GM19025 (cell line): ENCODE measurements at regions not wholly inside any gene's neighbourhood (a gene's known extent, or its start where the extent isn't known, plus 50 kb on each side); places are given as distances from the start of the nearest gene placed in this dataset.

Experiments
- ATAC-seq: cut with Tn5 transposase; IDR thresholded peaks from one replicate; pipeline ENCODE4 v1.9.1; 2021; ENCODE audit warnings: mild to moderate bottlenecking, low read depth, moderate library complexity; ENCODE audit not compliant: unreplicated experiment

DNA sequence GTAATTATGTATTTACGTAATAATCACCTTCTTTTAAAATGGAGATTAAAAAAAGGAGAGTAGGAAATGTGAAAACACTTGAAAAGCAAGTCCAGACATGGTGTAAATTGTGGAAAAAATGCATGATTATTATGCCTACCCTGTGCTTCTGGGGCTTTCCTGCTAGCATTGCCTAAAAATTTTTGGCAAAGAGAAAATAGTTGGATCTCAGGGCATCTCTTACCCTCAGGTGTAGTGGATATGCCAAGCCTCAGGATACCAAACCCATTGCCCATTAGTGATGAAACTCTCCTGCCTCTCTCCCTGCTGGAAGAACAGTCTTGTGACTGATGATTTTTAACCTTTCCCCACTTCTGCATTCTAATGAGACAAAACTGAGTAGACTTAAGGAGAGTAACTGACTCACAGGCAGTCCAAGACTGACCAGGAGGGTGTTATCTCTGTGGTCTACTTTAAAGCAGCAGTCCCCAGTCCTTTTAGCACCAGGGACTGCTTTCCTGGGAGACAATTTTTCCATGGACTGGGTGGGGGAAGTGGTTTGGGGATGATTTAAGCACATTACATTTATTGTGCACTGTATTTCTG lies 174.6 kb downstream of the ZNF330 start:
- ATAC-seq = no peak

DNA sequence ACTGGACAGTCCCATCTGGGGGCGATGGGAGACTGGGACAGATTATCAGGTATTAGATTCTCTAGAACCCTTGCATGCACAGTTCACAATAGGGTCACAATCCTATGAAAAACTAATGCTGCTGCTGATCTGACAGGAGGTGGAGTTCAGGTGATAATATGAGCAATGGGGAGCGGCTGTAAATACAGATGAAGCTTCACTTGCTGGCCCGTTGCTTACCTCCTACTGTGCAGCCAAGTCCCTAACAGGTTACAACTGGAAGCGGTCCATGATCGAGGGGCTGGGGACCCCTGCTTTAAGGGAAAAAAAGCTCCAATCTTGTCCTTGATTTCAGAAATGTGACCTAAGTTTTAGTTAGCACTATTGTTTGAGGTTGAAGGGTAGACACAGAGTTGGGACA lies 175.2 kb downstream of the ZNF330 start:
- no peak for ATAC-seq

DNA sequence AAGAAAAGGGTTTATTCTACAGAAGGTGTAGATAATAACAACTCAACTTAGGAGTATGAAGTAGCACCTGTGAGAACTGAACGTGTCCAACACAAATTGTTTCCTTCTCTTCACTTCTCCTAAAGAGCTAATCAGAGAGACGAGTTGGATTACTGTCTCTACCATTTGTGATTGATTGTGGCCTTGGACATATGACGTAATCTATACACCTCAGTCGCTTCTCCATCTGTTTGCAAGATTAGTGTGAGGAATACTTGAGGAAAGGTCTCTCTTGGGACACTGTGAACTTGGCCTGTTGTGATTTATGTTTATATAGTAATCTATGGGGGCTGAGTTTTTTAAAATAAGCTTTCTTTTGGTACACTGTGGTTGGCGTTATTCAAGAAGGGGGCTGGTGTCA lies 182.0 kb downstream of the ZNF330 start:
- no peak for ATAC-seq

DNA sequence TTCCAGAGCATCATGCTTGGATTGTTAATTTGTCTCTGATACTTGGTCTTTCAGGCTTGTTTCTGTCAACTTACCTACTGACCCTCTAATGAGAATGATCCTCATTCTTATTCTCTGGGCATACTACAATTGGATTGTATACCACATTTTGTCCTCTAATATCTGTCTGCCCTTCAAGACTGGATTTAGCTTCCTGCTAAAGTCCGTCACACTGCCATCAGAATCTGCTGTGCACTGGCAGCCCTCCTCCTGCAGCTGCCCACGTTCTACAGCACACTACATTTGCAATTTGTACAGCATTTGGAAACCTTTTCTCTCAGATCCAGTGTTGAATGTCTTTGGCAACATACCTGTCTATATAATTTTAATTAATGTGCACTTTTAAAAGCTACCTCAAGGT lies 183.1 kb downstream of the ZNF330 start:
- no peak for ATAC-seq

DNA sequence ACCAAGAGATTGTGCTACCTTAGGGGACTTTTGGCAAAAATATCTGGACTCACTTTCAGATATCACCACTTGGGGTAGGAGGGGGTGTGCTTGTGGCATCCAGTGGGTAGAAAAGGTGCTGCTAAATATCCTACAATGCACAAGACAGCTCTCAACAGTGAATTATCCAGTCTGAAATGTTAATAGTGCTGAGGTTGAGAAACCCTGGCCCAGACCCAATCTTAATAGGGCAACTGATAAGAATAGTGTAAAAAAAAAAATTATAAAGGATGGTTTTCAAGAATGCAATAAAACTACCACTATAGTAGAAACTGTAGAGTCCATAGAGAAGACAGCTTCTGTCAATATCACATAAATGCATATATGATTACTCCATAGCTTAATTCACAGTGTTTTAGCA lies 185.5 kb downstream of the ZNF330 start:
- no peak for ATAC-seq

DNA sequence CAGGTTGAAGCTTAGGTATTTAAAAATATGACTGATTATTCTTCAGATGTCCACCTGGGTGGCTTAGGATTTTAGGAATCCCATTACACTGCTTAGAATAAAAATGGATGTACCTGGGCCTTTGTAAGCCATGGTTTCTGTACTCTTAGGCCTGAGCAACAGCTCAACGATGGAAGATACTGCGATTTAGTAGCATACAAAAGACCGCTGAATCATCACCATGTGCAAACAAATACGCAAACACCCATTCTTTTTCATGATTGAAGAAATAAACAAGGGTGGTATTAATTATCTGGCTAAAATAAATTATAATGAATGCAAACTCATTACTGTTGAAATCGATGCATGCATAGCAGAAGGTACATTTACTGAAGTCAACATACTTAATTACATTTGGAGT lies 188.9 kb downstream of the ZNF330 start:
- ATAC-seq = no peak

DNA sequence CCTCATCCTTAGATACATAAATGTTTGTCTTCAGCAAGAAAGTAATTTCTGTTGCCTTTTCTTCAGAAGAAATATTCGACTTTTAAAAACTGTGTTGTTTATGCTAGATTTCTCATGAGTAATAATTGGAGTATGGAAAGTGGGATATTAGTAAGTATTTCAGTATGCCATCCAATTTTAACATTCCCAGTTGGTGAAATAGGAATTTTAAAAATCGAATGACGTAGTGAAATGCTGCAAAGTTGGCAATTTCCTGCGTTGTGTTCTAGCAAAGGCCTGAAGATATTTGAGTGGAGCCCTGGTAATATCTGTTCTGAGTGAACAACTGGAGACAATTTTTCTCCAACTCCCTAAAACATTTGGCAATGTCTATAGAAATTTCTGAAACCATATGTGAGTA lies 190.1 kb downstream of the ZNF330 start:
- ATAC-seq = no peak

DNA sequence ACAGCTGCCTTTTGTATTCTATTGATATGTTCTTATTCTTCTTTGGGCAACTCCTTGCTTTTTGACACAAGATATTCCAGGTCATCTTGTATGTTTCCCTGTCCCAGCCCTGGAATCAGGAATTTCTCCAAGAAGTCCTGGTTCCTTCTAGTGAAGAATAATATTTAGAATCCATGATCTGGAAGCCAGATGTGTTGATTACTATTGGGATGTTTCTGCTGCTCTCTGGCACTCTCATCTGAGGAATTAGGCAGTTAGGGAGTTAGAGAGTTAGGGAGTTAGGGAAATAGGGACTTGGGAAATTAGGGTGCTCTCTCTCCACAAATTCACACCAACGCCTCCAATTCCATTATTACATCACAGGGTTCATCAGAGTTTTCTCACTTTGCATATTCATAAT lies 191.2 kb downstream of the ZNF330 start:
- no peak for ATAC-seq

DNA sequence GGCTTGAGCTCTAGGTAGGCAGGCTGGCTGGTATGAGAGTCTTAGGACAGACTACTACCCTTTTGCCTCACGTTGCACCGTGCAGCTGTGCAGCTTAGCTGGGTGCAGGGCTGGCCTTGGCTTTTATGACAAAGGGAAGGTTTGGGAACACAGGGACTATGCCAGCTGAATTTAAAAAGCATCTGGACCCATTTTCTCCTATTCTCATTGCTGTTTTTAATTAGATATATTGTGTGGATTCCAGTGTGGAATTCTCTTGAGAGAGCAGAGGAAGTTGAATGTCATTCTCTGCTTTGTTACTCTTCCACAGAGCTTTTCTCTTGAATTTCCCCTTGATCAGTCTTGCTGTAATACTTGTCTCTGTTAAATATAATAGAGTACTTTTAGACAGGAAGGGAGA lies 192.7 kb downstream of the ZNF330 start:
- no peak for ATAC-seq

DNA sequence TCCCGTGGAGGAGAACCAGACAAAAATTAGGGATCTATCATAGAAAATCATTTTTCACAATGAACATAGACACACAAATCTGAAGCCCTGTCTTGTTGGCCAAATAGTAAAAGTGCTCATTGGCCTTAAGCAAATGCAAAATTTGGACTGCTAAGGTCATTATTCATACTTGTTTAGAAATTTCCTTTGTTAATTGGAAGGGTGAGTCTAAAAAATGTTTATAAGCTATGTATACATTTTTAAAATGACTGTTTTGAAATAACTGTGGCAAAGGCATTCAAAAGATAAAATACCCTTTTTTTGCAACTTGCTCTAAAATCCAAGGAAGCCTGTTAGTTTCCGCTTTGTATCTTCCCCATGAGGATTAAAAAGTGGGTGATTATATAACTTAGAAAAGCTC lies 195.0 kb downstream of the ZNF330 start:
- no peak for ATAC-seq

DNA sequence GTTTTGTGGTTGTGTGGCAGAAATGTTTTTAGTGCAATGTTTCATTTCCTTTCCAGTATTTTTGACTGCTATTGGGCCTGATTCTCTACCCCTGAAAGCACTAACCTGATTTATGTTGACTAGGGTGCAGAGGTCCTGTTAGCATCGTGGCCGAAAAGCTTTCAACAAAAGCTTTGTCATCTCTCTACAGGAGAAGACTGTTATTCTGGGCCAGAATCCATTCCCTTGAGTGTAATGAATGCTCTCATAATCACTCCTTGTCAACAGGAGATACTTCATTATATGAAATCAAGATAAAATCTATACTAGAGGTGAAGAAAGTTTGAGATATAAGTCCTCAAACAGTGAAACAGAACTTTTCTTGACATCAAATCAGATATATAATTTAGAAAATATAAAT lies 195.5 kb downstream of the ZNF330 start:
- no peak for ATAC-seq

DNA sequence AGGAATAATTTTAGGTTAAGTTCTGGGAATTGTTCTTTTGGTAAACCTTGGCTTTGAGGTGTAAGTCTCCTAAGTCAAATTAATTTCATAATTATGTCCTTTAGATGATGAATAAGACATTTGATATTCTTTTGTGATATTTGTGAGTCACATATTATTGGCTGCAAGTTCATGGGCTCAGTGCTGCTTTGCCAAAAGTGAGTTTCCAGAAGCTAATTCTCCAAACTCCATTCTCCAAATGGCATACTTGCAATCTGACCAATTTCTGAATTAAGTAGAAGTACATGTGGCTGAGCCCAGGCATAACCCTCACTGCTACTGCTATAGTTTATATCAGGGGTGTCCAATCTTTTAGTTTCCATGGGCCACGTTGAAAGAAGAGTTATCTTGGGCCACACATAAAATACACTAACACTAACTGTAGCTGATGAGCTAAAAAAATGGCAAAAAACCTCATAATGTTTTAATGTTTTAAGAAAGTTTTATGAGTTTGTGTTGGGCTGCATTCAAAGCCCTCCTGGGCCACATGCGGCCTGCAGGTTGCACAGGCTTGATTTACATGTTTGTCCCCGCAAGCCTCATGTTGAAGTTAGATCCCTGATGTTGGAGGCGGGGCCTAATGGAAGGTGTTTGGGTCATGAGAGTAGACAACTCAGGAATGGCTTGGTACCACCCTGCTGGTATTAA lies 196.1 kb downstream of the ZNF330 start:
- ATAC-seq = no peak

DNA sequence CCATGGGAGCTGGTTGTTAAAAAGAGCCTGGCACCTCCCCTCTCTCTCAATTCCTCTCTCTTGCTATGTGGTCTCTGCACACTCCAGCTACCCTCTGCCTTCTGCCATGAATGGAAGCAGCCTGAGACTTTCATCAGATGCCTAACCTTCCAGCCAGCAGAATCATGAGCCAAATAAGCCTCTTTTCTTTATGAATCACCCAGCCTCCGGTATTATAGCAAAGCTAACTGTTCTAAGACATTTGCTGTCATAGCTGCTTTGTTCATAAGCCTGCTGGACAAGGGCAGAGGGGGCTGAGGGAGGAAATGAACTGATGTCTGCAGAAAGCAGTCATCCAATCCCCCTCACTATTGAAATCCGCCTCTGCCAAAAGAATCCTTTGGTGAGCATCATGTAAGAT lies 196.7 kb downstream of the ZNF330 start:
- ATAC-seq = no peak

DNA sequence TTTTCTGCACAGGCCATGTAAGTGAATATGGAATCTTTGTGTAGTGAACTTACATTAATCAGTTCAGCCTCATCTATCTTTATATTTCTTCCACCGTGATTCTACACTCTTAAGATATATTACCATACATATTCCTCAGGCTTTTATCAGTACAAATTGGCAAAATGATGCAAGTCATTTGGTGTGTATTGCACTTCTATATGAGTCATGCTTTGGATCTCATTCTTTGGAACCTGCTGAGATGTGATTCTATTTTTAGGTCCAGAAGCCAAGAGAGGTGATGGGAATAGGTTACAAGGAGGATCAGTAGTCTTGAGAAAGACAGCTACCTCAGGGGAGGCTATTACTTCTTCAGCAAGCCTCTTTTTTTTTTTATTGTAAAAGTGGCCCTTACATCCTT lies 204.4 kb downstream of the ZNF330 start:
- ATAC-seq = no peak

DNA sequence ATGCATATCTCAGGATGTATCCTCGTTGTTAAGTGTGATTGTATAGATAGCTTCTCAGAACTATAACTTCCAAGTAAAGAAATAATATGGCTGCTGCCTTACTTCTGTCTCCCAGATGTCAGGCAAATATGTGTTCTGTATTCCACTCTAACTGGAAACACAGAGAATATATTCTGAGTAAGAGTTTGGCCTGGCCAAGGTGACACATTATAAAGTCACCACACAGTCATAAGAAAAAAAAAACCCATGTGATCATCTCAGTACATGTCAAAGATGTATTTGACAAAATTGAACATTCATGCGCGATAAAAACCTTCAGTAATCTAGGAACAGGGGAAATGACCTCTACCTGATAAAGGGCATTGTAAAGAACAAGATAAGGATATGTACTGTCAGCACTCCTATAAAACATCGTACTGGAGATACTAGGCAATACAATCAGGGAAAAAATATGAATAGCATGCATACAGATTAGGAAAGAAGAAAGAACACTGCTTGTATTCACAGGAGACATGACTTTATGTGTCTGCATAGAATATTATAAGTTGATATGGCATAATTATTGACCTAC lies 207.1 kb downstream of the ZNF330 start:
- no peak for ATAC-seq

DNA sequence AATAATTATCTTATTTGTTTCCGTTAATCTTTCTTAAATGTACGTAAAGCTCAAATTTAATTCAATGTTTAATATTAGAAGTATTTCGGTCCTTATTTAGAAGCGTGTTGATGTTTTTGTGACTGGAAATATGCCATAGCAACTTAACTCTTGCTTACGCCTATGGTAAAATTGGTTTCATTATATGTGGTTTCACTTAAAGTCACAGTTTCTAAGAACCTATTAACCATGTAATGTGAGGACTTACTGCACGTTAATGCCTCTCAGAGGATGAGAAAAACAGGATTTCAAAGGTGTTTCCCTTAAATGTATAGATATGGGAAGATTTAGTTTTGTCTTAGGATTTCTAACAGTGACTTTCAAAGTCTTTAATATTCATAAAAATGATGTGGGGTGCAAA lies 206.4 kb upstream of the IL15 start:
- no peak for ATAC-seq

DNA sequence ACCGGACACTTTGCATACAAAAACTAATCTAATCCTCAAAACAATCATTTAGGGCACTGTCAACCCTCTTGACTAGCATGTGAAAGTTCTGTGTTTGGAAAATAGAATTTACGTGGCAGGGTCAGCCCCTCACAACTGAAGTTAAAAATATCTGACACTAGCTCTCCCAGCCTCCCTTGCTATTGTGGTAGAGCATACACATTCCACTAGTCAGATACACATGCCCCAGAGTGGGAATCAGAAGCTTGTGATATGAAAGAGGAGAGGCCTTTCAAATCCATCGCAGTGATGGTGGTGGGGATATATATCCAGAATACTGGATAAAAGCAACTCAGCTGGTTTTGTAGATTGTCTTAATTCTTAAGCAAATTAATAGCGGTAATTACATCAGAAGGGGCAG lies 205.7 kb upstream of the IL15 start:
- ATAC-seq = no peak

DNA sequence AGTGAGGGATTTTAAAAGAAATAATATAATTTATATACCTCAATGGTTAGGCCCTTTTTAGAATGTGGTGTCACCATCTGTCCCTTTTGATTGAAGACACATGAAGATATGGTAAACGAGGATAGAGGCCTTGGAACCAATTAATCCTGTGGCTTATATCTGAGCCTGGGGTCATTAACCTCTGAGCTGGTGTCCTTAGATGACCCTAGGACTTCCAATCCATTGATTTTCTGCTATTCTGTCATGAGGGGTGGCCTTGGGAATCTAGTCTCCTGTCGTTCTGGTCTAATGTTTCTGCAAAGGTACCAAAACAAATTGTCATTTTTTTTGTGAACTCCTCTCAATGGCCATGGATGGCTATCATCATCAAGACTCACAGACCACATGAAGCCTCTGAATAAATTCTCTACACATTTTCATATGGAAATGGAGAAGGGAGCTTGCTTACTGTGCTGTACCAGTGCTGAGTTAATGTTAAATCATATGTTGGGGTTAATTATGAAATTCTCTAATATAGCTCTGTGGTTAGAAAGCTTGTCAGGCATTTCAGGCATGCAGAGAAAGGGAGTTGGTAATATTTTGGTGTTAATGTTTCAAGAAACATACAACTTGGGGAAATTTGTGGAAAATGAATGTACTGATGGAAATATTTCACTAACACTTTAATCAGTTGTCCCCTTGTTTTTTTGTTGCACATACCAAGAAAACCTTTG lies 204.2 kb upstream of the IL15 start:
- no peak for ATAC-seq

DNA sequence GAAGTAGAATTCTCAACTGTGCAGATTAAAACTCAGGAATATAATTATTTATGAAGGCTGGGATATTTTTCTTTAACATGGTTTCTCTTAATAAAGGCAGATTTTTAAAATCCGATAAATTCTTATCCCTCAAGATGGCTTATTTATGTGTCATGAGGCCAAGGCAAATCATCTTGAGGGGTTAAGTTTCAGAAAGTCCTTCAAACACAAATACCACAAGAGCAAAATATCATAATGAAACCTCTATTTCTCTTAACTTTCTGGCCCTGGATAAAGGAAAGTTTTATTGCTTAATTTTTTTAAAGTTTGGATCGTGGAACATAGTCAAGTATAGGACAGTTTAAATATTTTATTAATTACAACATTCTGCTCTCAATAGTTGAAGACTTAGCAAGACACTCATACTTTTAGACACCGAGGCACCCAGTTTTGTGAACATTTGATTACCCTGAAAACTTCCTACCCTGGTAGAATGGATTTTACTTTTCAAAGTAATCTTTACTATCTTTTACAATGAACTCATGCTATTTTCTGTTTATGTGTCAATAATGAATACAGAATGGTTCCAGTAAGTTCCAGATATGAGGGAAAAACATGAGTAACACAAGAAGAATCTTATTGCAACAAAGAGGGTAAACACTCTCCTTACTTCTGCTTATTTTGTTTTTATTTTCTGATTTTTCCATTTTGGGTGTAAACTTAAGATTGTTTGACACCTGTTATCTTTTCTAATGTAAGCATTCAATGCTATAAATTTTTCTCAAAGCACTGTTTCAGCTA lies 200.7 kb upstream of the IL15 start:
- ATAC-seq = no peak

DNA sequence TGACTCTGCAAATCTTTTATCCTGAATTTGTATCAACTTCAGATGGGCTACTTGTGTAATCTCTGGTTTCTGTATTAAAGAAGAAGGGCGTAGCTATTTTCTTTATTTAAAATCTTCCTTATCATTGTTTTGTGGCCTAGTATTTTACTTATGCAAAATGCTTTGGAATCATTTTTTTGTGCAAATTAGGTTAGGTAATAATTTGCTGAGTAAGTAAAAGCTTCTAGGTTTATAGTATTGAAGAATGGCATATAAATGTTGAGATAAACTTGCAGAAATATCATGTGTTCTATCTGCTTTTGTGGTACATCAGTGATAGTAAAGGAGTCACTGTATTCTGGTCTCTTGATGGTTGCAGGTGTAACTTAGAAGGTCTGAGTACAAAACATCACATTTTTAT lies 197.2 kb upstream of the IL15 start:
- no peak for ATAC-seq

DNA sequence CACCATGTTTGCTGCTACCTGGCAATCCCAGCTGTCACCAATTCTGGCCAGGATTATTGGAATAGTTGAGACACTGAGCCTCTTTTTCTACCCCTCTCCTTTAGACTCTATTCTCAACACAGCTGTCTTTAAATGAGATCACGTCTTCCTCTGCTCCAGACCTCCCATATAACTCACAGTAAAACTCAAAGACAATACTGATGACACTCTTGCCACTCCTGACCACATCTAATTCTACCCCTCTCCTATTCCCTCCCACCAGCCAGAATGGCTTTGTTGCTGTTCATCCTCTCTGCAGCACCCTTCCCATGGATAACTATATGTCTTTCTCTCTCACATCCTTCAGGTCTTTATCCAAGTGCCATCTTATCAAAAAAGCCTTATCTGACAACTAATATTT lies 188.6 kb upstream of the IL15 start:
- no peak for ATAC-seq
